Suprapubic skin (tissue), 4 donors: ENCODE measurements at regions not wholly inside any gene's neighbourhood (a gene's known extent, or its start where the extent isn't known, plus 50 kb on each side); places are given as distances from the start of the nearest gene placed in this dataset.
"Not testable (repeated sequence)": the region's sequence is repeated elsewhere in the genome, so short reads cannot be mapped to it uniquely, and the experiment has no call there.

Experiments used
- DNase-seq, 2 donors: peaks; one replicate each; pipeline ENCODE4 v3.0.0-alpha.2; 2019; ENCODE audit warnings: low spot score in 2 of 2
- H3K27ac ChIP-seq: fragments of 200-600 bp; sonication (generic); one replicate; pipeline ENCODE4 v1.5.1; 2019
- H3K27me3 ChIP-seq: fragments of 200-600 bp; sonication (generic); one replicate; pipeline ENCODE4 v1.5.1; 2019
- H3K36me3 ChIP-seq: fragments of 200-600 bp; sonication (generic); one replicate; pipeline ENCODE4 v1.5.1; 2019
- H3K4me1 ChIP-seq: fragments of 200-600 bp; sonication (generic); one replicate; pipeline ENCODE4 v1.5.1; 2019
- H3K4me3 ChIP-seq: fragments of 200-600 bp; sonication (generic); one replicate; pipeline ENCODE4 v1.5.1; 2019; ENCODE audit warnings: mild to moderate bottlenecking
- H3K9me3 ChIP-seq: fragments of 200-600 bp; sonication (generic); one replicate; pipeline ENCODE4 v1.5.1; 2019
- EP300 ChIP-seq: sonication (generic); formaldehyde crosslinking; IDR thresholded peaks from one replicate; pipeline ENCODE4 v1.6.1; 2017; ENCODE audit warnings: antibody characterized with exemption
- POLR2A ChIP-seq, 2 donors: fragments of 450-650 bp; IDR thresholded peaks; one replicate each; pipeline ENCODE4 v1.6.1; 2017; ENCODE audit warnings: antibody characterized with exemption in 2 of 2, mild to moderate bottlenecking in 2 of 2, moderate library complexity in 2 of 2
- POLR2AphosphoS5 ChIP-seq, 3 donors: sonication (generic); formaldehyde crosslinking; IDR thresholded peaks; one replicate each; pipeline ENCODE4 v1.6.1; 2017; ENCODE audit warnings: antibody characterized with exemption in 3 of 3
- WGBS: methylation state at CpG from one replicate; pipeline ENCODE4 v1.1.5; 2018; 5-methylcytosine and 5-hydroxymethylcytosine counted together
- TF ChIP-seq, protein P1 (sequence below), 2 donors: fragments of 200-600 bp in 1 of 2; fragments of 450-650 bp in 1 of 2; sonication (generic) in 1 of 2; IDR thresholded peaks; one replicate each; pipeline ENCODE4 v1.5.1; 2016 to 2019; ENCODE audit warnings: antibody characterized with exemption in 2 of 2, mild to moderate bottlenecking in 1 of 2, moderate library complexity in 1 of 2

DNA sequence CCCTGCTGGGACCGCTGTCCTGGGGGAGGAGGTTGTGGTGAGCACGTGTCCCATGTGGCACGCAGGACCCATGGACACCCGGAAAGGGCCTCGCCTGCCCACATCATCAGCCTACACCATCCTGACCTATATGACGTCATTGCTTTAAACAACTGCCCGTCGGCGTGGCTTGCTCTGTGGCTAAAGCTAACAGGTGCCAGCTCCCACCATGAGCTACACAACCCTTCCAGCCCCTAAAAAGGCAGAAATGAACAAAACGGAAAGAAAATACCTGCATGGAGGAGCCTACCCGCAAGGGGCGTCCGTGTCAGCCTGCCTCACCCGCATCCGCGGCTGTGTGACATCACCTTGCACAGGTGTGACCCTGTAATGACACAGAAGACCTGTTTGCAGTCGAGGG, 481.8 kb downstream of the BRD1 start:
- TF ChIP-seq, protein P1, sequence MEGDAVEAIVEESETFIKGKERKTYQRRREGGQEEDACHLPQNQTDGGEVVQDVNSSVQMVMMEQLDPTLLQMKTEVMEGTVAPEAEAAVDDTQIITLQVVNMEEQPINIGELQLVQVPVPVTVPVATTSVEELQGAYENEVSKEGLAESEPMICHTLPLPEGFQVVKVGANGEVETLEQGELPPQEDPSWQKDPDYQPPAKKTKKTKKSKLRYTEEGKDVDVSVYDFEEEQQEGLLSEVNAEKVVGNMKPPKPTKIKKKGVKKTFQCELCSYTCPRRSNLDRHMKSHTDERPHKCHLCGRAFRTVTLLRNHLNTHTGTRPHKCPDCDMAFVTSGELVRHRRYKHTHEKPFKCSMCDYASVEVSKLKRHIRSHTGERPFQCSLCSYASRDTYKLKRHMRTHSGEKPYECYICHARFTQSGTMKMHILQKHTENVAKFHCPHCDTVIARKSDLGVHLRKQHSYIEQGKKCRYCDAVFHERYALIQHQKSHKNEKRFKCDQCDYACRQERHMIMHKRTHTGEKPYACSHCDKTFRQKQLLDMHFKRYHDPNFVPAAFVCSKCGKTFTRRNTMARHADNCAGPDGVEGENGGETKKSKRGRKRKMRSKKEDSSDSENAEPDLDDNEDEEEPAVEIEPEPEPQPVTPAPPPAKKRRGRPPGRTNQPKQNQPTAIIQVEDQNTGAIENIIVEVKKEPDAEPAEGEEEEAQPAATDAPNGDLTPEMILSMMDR (IDR thresholded peaks at IDR 0.05) = no peak
- TF ChIP-seq EP300 (no peak), POLR2AphosphoS5 (IDR thresholded peaks at IDR 0.05) (no peak), POLR2A (IDR thresholded peaks at IDR 0.05) (no peak)
- Histone ChIP-seq H3K27ac (no peak overlapping the region), H3K36me3 (no peaks in the 10 kb centered on the region), H3K4me3 (no peak overlapping the region), H3K9me3 (no peaks in the 10 kb centered on the region), H3K4me1 (no peaks in the 10 kb centered on the region), H3K27me3 (peaks cover 58% of the 10 kb centered on the region)
- peak; percentile 18 to 59 for DNase-seq
- 84% methylated on average over 17 of the region's 17 CpGs for WGBS

DNA sequence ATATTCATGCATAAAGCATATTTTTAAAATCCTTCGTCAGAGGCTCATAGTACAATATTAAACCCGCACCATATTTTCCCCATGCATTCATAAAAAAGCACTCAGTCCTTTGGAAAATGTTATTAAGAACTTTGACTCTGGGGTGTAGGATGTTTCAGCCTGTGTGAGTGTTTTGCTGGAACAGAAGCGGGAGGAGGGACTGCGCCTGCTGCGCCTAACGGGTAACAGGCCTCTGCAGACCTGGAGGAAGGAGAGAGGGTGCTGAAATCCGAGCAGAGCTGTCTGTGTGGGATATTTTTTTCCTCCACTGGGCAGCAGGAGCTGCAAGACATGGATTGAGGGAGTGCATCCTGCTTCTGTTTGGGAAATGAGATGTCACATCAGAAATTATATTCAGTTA, 483.0 kb downstream of the BRD1 start:
- H3K9me3 ChIP-seq = no peaks in the 10 kb centered on the region
- H3K4me3 ChIP-seq = no peak overlapping the region
- 52% methylated on average over 7 of the region's 7 CpGs for WGBS
- no peak overlapping the region for H3K27ac ChIP-seq
- TF ChIP-seq, protein P1 (IDR thresholded peaks at IDR 0.05) = no peak
- TF ChIP-seq POLR2A (IDR thresholded peaks at IDR 0.05) (no peak), POLR2AphosphoS5 (IDR thresholded peaks at IDR 0.05) (no peak)
- no peaks in the 10 kb centered on the region for H3K36me3 ChIP-seq
- DNase-seq = peak in 1 of 2 donors; percentile 11
- no peaks in the 10 kb centered on the region for H3K4me1 ChIP-seq
- peaks cover 54% of the 10 kb centered on the region for H3K27me3 ChIP-seq

DNA sequence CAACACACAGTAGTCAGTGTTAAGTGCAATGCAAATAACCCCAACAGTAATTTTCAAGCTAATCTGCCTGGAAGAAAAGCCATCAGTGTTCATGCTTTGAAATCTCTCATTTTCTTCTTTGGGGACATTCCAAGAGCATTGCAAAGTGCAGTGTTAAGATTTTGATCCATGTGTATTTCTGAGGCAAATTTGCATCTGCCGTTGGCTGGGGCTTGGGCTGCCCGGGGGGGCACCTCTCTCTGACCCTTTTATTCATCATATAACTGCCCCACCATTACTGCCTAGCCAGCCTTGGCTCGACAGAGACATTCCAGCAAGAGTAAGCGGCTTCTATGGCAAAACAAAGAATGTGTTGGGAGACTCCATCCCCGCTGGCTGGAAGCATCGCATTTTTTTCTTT, 483.5 kb downstream of the BRD1 start:
- Histone ChIP-seq H3K36me3 (no peaks in the 10 kb centered on the region), H3K4me3 (no peak overlapping the region), H3K9me3 (no peaks in the 10 kb centered on the region), H3K27me3 (peaks cover 49% of the 10 kb centered on the region), H3K27ac (no peak overlapping the region), H3K4me1 (no peaks in the 10 kb centered on the region)
- 54% methylated on average over 6 of the region's 6 CpGs for WGBS
- TF ChIP-seq, protein P1 (IDR thresholded peaks at IDR 0.05) = no peak
- TF ChIP-seq POLR2AphosphoS5 (IDR thresholded peaks at IDR 0.05) (no peak), EP300 (no peak), POLR2A (IDR thresholded peaks at IDR 0.05) (no peak)
- peak in 1 of 2 donors; percentile 1 for DNase-seq

DNA sequence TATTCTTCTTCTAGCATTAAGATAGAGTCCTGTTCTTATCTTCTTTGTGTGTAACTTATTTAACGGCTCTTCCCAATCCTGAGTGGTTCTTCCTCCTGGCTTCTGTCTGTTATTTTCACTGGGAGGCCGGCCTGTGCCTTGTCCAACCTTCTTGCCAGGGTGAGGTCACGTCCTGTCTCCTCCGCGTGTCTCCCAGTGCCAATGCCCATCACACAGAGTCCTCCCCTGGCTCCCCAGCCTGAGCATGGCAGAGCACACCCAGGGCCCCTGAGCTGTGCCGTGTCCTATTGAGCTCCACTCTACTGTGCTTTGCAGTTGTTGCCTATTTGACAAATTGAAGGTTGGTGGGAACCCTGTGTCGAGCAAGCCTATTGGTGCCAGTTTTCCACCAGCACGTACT, 487.3 kb downstream of the BRD1 start:
- no peaks in the 10 kb centered on the region for H3K36me3 ChIP-seq
- 88% methylated on average over 8 of the region's 8 CpGs for WGBS
- no peak overlapping the region for H3K27ac ChIP-seq
- H3K4me1 ChIP-seq = no peaks in the 10 kb centered on the region
- no peaks in the 10 kb centered on the region for H3K9me3 ChIP-seq
- peaks cover 36% of the 10 kb centered on the region for H3K27me3 ChIP-seq
- DNase-seq = peak in 1 of 2 donors; percentile 36
- H3K4me3 ChIP-seq = no peak overlapping the region
- TF ChIP-seq EP300 (no peak), POLR2AphosphoS5 (IDR thresholded peaks at IDR 0.05) (no peak), POLR2A (IDR thresholded peaks at IDR 0.05) (no peak)
- TF ChIP-seq, protein P1 (IDR thresholded peaks at IDR 0.05) = no peak

DNA sequence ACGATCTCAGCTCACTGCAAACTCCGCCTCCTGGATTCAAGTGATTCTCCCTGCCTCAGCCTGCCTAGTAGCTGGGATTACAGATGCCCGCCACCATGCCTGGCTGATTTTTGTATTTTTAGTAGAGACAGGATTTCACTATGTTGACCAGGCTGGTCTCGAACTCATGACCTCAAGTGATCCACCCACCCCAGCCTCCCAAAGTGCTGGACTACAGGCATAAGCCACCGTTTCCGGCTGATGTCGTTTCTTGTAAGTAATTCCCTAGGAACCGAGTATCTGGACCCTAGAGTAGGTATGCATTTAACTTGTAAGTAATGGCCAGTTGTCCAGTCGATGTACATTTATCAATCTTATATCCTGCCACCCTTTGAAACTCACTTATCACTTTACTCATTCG, 491.2 kb downstream of the BRD1 start:
- not testable (repeated sequence) for H3K27ac ChIP-seq, H3K4me1 ChIP-seq, H3K36me3 ChIP-seq, DNase-seq, H3K4me3 ChIP-seq, H3K9me3 ChIP-seq
- peaks cover 38% of the 10 kb centered on the region for H3K27me3 ChIP-seq
- 76% methylated on average over 10 of the region's 10 CpGs for WGBS

DNA sequence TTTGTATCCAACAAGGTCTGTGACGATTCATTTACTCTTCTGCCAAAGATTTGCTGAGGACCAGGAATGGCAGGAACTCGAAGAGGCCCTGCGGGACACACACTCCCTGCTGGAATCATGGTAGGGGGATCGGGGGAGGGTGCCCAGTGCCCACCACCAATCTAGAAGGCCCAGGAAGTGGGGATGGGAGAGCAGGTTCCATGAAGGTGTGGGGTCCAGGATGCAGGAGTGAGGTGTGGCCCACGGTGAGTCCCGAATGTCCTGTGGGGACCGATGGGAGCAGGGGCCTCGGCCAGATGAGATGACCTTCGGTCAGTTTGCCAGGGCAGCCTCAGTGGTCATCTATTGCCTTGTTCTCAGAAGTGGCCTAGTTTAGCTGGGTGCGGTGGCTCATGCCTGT, 492.7 kb downstream of the BRD1 start:
- peaks cover 31% of the 10 kb centered on the region for H3K27me3 ChIP-seq
- H3K4me1 ChIP-seq = no peaks in the 10 kb centered on the region
- WGBS = 89% methylated on average over 9 of the region's 10 CpGs
- H3K27ac ChIP-seq = no peak overlapping the region
- no peak overlapping the region for H3K4me3 ChIP-seq
- peak in 1 of 2 donors; percentile 33 for DNase-seq
- no peaks in the 10 kb centered on the region for H3K36me3 ChIP-seq
- H3K9me3 ChIP-seq = no peaks in the 10 kb centered on the region
- TF ChIP-seq EP300 (no peak), POLR2A (IDR thresholded peaks at IDR 0.05) (no peak), POLR2AphosphoS5 (IDR thresholded peaks at IDR 0.05) (no peak)
- TF ChIP-seq, protein P1 (IDR thresholded peaks at IDR 0.05) = no peak
